ENCODE measurements at regions not wholly inside any gene's neighbourhood (a gene's known extent, or its start where the extent isn't known, plus 50 kb on each side); places are given as distances from the start of the nearest gene placed in this dataset.
"Not testable (repeated sequence)": the region's sequence is repeated elsewhere in the genome, so short reads cannot be mapped to it uniquely, and the experiment has no call there.

DNA sequence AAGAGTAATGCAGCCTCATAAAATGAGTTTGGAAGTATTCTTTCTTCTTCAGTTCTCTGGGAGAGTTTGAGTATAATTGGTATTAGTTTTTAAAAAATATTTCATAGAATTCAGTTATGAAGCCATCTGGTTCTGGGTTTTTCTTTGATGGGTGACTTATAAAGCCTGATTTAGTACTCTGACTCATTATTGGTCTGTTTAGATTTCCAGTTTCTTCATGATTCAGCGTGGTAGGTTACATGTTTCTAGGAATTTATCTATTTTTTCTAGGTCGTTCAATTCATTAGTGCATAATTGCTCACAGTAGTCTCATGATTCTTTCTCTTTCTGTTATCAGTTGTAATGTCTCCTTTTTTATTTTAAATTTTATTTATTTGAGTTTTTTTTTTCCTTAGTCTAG lies 111.2 kb downstream of the CEP44 start:
- ChIA-PET CTCF (interaction anchor here (1.3 kb wide), 1 partner anchor 8 kb away, joined by 4 read pairs; no protein-coding TSS in a partner anchor), POLR2A (no interaction called here)
- no peak for DNase-seq (ENCODE audit: extremely low spot score)
- TF ChIP-seq, protein P1, sequence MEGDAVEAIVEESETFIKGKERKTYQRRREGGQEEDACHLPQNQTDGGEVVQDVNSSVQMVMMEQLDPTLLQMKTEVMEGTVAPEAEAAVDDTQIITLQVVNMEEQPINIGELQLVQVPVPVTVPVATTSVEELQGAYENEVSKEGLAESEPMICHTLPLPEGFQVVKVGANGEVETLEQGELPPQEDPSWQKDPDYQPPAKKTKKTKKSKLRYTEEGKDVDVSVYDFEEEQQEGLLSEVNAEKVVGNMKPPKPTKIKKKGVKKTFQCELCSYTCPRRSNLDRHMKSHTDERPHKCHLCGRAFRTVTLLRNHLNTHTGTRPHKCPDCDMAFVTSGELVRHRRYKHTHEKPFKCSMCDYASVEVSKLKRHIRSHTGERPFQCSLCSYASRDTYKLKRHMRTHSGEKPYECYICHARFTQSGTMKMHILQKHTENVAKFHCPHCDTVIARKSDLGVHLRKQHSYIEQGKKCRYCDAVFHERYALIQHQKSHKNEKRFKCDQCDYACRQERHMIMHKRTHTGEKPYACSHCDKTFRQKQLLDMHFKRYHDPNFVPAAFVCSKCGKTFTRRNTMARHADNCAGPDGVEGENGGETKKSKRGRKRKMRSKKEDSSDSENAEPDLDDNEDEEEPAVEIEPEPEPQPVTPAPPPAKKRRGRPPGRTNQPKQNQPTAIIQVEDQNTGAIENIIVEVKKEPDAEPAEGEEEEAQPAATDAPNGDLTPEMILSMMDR (IDR thresholded peaks at IDR 0.05; ENCODE audit: control extremely low read depth, extremely low read depth, low read depth, missing control alignments): no peak

DNA sequence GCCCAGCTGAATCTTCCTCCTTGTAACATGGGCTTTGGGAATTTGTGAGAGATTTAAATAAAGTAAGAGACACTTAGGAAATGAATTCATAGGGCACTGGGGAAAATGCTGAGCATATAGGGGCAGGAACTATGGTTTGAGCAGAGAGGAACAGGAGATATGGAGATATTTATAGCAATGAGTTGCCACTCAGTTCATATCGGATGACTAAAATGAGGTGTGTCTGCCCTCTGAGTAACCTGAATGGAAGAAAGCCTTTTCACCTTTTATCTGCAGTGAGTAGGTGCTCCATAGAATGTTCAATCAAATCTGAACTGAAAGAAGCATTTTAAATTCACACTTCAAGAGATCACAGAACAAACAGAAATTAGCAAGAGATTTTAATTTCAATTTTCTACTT lies 105.7 kb downstream of the CEP44 start:
- POLR2A ChIA-PET: no interaction called here
- TF ChIP-seq, protein P1 (IDR thresholded peaks at IDR 0.05; ENCODE audit: control extremely low read depth, extremely low read depth, low read depth, missing control alignments): no peak
- DNase-seq (ENCODE audit: extremely low spot score): no peak
- CTCF ChIA-PET: no interaction called here

GRCh38 chr4:174388461-174389145 lies 104.9 kb downstream of the CEP44 start:
- POLR2A ChIA-PET: no interaction called here
- CTCF ChIA-PET: interaction anchor here (1.8 to 2.0 kb wide), 2 partner anchors 11 to 16 kb away, joined by 6 read pairs; no protein-coding TSS in a partner anchor

DNA sequence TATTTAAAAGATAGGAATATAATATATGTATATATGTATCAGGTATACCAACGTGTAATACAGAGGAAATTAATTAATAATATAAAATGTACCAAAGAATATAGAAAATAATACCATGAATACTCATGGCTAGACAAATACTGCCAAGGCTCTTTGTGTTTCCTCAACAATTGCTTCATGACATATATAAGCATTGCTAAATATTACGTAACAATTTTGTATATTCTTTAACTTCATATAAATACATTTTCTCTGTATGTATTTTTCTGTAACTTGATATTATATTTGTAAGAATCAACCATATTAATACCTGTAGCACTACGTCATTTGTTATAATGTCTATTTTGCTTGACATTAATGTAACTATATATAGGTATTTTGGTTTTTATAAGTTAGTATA lies 104.0 kb downstream of the CEP44 start:
- ChIA-PET POLR2A (no interaction called here), CTCF (interaction anchor here (1.8 to 2.0 kb wide), 2 partner anchors 10 to 17 kb away, joined by 6 read pairs; no protein-coding TSS in a partner anchor)
- DNase-seq (ENCODE audit: extremely low spot score): no peak
- TF ChIP-seq, protein P1 (IDR thresholded peaks at IDR 0.05; ENCODE audit: control extremely low read depth, extremely low read depth, low read depth, missing control alignments): no peak

More at GRCh38 chr4:174388461-174389145, 104.9 kb downstream of the CEP44 start:
- no peak for DNase-seq (ENCODE audit: extremely low spot score)
- TF ChIP-seq, protein P1 (IDR thresholded peaks at IDR 0.05; ENCODE audit: control extremely low read depth, extremely low read depth, low read depth, missing control alignments): no peak

DNA sequence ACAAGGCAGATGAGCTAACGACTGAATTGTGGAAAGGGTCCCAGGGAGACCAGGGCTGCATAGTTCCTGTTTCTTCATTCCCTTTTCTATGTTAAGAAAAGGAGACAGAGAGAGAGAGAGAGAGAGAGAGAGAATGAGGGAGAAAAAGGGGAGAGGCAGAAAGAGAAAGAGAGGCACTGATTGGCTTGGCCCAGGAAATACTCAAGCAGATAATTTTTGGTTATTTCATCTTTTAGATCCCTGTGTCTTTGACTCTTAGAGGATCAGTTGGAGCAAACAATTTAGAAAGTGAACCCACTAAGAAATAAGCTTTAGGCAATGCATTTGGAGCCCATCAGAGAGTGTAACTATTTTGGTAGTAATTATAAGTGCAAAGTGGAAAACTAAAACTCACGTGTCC lies 103.4 kb downstream of the CEP44 start:
- ChIA-PET CTCF (interaction anchor here (0.9 to 2.0 kb wide), 3 partner anchors 8 to 18 kb away, joined by 4 to 6 read pairs (median 6); no protein-coding TSS in a partner anchor), POLR2A (no interaction called here)
- TF ChIP-seq, protein P1 (IDR thresholded peaks at IDR 0.05; ENCODE audit: control extremely low read depth, extremely low read depth, low read depth, missing control alignments): no peak
- no peak for DNase-seq (ENCODE audit: extremely low spot score)

DNA sequence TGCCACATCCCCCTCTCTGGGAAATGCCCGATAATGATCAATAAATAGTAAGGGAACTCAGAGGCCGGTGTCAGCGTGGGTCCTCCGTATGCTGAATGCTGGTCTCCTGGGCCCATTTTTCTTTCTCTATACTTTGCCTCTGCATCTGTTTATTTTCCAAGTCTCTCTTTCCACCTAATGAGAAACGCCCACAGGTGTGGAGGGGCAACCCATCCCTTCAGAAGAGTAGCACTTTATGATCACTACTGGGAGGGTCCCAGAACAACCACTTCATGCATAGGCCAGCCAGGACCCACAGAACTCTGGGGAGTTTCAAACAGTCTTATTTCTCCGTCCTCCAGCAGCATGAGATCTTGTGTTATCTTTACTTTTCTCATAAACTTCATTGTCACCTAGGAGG lies 100.1 kb downstream of the CEP44 start:
- ChIA-PET POLR2A (no interaction called here), CTCF (no interaction called here)
- TF ChIP-seq, protein P1 (IDR thresholded peaks at IDR 0.05; ENCODE audit: control extremely low read depth, extremely low read depth, low read depth, missing control alignments): no peak
- no peak for DNase-seq (ENCODE audit: extremely low spot score)

- CTCF ChIA-PET: not testable (repeated sequence)
Observed at GRCh38 chr4:174382938-174383605, 99.4 kb downstream of the CEP44 start.

More at GRCh38 chr4:174382938-174383605, 99.4 kb downstream of the CEP44 start:
- DNase-seq (ENCODE audit: extremely low spot score); POLR2A ChIA-PET: not testable (repeated sequence)

Data from GM10248 (cell line).